ENCODE measurements at regions not wholly inside any gene's neighbourhood (a gene's known extent, or its start where the extent isn't known, plus 50 kb on each side); places are given as distances from the start of the nearest gene placed in this dataset.

GRCh38 chr20:16966276-16966880, 218.2 kb downstream of the OTOR start:
- Histone ChIP-seq H3K36me3 (no peaks in the 10 kb centered on the region), H3K9me3 (peaks cover 0 to 3% (median 0%) of the 10 kb centered on the region in 4 donors), H3K4me1 (no peaks in the 10 kb centered on the region), H3K27ac (no peak overlapping the region), H3K27me3 (no peaks in the 10 kb centered on the region), H3K4me3 (no peak overlapping the region)
- 79 to 90% (median 86%) methylated on average over 3 of the region's 3 CpGs for WGBS, 5 donors
- intact Hi-C loops (cut with DNase I; ENCODE audit: low total_unique reads), result no loop called here
- TF ChIP-seq POLR2A (IDR thresholded peaks at IDR 0.05), result no peak
- DNase-seq, result no peak

GRCh38 chr20:16968099-16968498, 219.9 kb downstream of the OTOR start:
- H3K27ac ChIP-seq, result no peak overlapping the region
- TF ChIP-seq POLR2A (IDR thresholded peaks at IDR 0.05) (no peak), CTCF (IDR thresholded peaks at IDR 0.05) (no peak), POLR2AphosphoS5 (IDR thresholded peaks at IDR 0.05) (no peak), EP300 (IDR thresholded peaks at IDR 0.05) (no peak)
- H3K36me3 ChIP-seq, result no peaks in the 10 kb centered on the region
- no peaks in the 10 kb centered on the region for H3K27me3 ChIP-seq
- intact Hi-C loops (cut with DNase I; ENCODE audit: low total_unique reads), result no loop called here
- no peaks in the 10 kb centered on the region for H3K9me3 ChIP-seq
- 51 to 66% (median 65%) methylated on average over 3 of the region's 3 CpGs for WGBS, 5 donors
- no peak for DNase-seq
- no peak overlapping the region for H3K4me3 ChIP-seq
- no peaks in the 10 kb centered on the region for H3K4me1 ChIP-seq

- Histone ChIP-seq H3K4me1 (no peaks in the 10 kb centered on the region), H3K36me3 (no peaks in the 10 kb centered on the region), H3K27ac (no peak overlapping the region), H3K9me3 (peaks cover 0 to 11% (median 3%) of the 10 kb centered on the region in 4 donors), H3K27me3 (no peaks in the 10 kb centered on the region), H3K4me3 (no peak overlapping the region)
- intact Hi-C loops (cut with DNase I; ENCODE audit: low total_unique reads), result no loop called here
- no peak for DNase-seq
- TF ChIP-seq POLR2A (IDR thresholded peaks at IDR 0.05) (no peak), CTCF (IDR thresholded peaks at IDR 0.05) (no peak), EP300 (IDR thresholded peaks at IDR 0.05) (no peak), POLR2AphosphoS5 (IDR thresholded peaks at IDR 0.05) (no peak)
- 62 to 83% (median 73%) methylated on average over 3 of the region's 3 CpGs for WGBS, 5 donors
Measured at GRCh38 chr20:16970776-16971175, 222.6 kb downstream of the OTOR start.

GRCh38 chr20:16974080-16974854, 226.1 kb downstream of the OTOR start:
- 94 to 97% (median 96%) methylated on average over 15 to 20 of the region's 20 CpGs for WGBS, 5 donors
- no peaks in the 10 kb centered on the region for H3K36me3 ChIP-seq
- no peak for DNase-seq
- H3K27me3 ChIP-seq, result no peaks in the 10 kb centered on the region
- TF ChIP-seq EP300 (IDR thresholded peaks at IDR 0.05), result no peak
- TF ChIP-seq POLR2AphosphoS5 (IDR thresholded peaks at IDR 0.05), result no peak
- TF ChIP-seq POLR2A (IDR thresholded peaks at IDR 0.05), result no peak
- TF ChIP-seq CTCF (IDR thresholded peaks at IDR 0.05), result no peak
- H3K4me3 ChIP-seq, result no peak overlapping the region
- H3K4me1 ChIP-seq, result no peaks in the 10 kb centered on the region
- H3K27ac ChIP-seq, result no peak overlapping the region
- intact Hi-C loops (cut with DNase I; ENCODE audit: low total_unique reads), result no loop called here
- peaks cover 0 to 16% (median 8%) of the 10 kb centered on the region in 4 donors for H3K9me3 ChIP-seq

- DNase-seq, result no peak
- 77 to 94% (median 91%) methylated on average over 11 to 14 of the region's 14 CpGs for WGBS, 5 donors
- H3K4me3 ChIP-seq, result no peak overlapping the region
Measured at GRCh38 chr20:16974855-16975162, 226.7 kb downstream of the OTOR start.

More at GRCh38 chr20:16974855-16975162, 226.7 kb downstream of the OTOR start:
- no peak for TF ChIP-seq POLR2AphosphoS5 (IDR thresholded peaks at IDR 0.05)
- TF ChIP-seq CTCF (IDR thresholded peaks at IDR 0.05), result no peak
- TF ChIP-seq EP300 (IDR thresholded peaks at IDR 0.05), result no peak
- TF ChIP-seq POLR2A (IDR thresholded peaks at IDR 0.05), result no peak
- intact Hi-C loops (cut with DNase I; ENCODE audit: low total_unique reads), result no loop called here
- H3K36me3 ChIP-seq, result no peaks in the 10 kb centered on the region
- H3K9me3 ChIP-seq, result peaks cover 0 to 16% (median 8%) of the 10 kb centered on the region in 4 donors
- no peaks in the 10 kb centered on the region for H3K4me1 ChIP-seq
- H3K27ac ChIP-seq, result no peak overlapping the region
- no peaks in the 10 kb centered on the region for H3K27me3 ChIP-seq

Measured in stomach (tissue), 8 donors.